T-helper 17 cell (primary cell): ENCODE measurements at regions not wholly inside any gene's neighbourhood (a gene's known extent, or its start where the extent isn't known, plus 50 kb on each side); places are given as distances from the start of the nearest gene placed in this dataset.
"Not testable (repeated sequence)": the region's sequence is repeated elsewhere in the genome, so short reads cannot be mapped to it uniquely, and the experiment has no call there.

Experiments used
- ATAC-seq: fragments of 150-1000 bp; cut with Tn5 transposase; 2 replicates; pipeline ENCODE4 v1.10.0; 2021; ENCODE audit warnings: mild to moderate bottlenecking, moderate library complexity
- DNase-seq, 3 donors: peaks; one replicate each; pipeline versions ENCODE4 v3.0.0 to v3.0.0-alpha.2; 2020 to 2021
- H3K9me3 ChIP-seq: one replicate; pipeline ENCODE4 v1.7.0; 2013; ENCODE audit warnings: low read length, mild to moderate bottlenecking; ENCODE audit not compliant: control insufficient read depth, poor library complexity, severe bottlenecking
- H3K27ac Mint-ChIP-seq: one replicate; pipeline ENCODE4 v1.8.0; 2022; ENCODE audit warnings: mild to moderate bottlenecking, moderate library complexity, mixed read lengths
- H3K27me3 Mint-ChIP-seq: one replicate; pipeline ENCODE4 v1.8.0; 2022; ENCODE audit warnings: mixed read lengths
- H3K36me3 Mint-ChIP-seq: one replicate; pipeline ENCODE4 v1.8.0; 2022; ENCODE audit warnings: low read depth, mixed read lengths
- H3K4me1 Mint-ChIP-seq: one replicate; pipeline ENCODE4 v1.8.0; 2022; ENCODE audit warnings: mild to moderate bottlenecking, mixed read lengths
- H3K4me3 Mint-ChIP-seq: one replicate; pipeline ENCODE4 v1.8.0; 2022; ENCODE audit warnings: mild to moderate bottlenecking, moderate library complexity, mixed read lengths

DNA sequence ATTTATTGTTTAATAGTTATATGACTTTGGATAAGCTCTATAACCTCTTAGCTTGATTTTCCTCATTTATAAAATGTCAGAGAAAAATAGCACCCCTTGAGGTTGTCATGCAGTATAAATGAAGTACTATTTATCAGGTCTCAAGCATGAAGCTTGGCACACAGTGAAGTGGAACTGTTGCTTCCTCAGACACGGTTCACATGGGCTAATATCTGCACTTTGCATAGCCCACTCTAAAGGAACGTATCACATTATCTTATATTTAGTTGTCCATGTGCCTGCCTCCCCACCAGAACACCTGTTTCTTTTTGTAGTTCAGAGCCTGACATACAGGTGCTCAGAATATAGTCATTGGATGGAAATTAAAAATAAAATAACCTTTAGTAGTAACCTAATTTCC is 273.7 kb downstream of the SOX2 start:
- no peaks in the 10 kb centered on the region for H3K9me3 ChIP-seq
- no peaks in the 10 kb centered on the region for H3K4me1 Mint-ChIP-seq
- no peaks in the 10 kb centered on the region for H3K27me3 Mint-ChIP-seq
- ATAC-seq (no peak), DNase-seq (no peak)
- no peak overlapping the region for H3K27ac Mint-ChIP-seq
- H3K4me3 Mint-ChIP-seq = no peak overlapping the region
- no peaks in the 10 kb centered on the region for H3K36me3 Mint-ChIP-seq

DNA sequence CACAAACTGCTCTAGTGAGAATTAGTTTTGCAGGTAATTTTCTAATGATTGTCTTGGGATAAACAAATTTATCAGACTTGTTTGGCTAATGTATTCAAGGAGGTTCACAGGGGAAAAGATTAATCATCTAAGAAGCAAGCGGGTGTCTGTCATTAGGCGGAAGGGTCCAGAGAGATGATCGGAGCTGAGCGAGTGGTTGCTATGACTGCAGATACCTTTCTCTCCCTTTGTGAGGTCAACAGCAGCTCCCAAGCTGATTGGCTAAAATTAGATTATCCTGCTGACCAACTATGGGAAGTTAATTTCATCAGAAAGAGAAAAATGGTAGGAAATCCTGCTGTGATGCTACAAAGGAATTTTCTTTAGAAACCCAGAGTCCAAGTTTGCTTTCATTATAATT is 276.0 kb downstream of the SOX2 start:
- no peaks in the 10 kb centered on the region for H3K9me3 ChIP-seq
- no peak for DNase-seq
- Mint-ChIP-seq H3K36me3 (no peaks in the 10 kb centered on the region), H3K27me3 (no peaks in the 10 kb centered on the region), H3K27ac (no peak overlapping the region), H3K4me1 (no peaks in the 10 kb centered on the region), H3K4me3 (no peak overlapping the region)
- ATAC-seq = no peak

DNA sequence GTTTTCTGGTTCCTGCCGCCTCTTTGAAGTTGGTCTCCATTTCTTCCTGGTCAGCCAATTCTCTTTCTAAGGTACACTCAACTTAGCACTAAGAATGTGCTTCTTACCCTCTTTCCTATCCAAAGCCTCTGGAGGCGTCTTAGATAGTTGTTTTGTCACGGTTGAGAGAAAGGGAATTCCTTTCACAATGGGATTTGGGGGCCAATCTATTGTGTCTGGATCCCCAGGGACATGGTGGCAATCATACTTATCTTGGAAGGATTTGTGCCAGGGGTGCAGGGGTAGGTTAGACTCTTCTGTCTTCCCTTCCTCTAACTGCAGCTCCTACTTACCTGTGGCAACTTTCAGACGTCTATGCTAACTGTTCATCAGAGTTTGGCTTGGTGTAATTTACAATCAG is 287.1 kb downstream of the SOX2 start:
- ATAC-seq (no peak), DNase-seq (no peak)
- H3K9me3 ChIP-seq = no peaks in the 10 kb centered on the region
- H3K36me3 Mint-ChIP-seq = no peaks in the 10 kb centered on the region
- H3K27me3 Mint-ChIP-seq = no peaks in the 10 kb centered on the region
- H3K4me1 Mint-ChIP-seq = no peaks in the 10 kb centered on the region
- no peak overlapping the region for H3K27ac Mint-ChIP-seq
- H3K4me3 Mint-ChIP-seq = no peak overlapping the region

DNA sequence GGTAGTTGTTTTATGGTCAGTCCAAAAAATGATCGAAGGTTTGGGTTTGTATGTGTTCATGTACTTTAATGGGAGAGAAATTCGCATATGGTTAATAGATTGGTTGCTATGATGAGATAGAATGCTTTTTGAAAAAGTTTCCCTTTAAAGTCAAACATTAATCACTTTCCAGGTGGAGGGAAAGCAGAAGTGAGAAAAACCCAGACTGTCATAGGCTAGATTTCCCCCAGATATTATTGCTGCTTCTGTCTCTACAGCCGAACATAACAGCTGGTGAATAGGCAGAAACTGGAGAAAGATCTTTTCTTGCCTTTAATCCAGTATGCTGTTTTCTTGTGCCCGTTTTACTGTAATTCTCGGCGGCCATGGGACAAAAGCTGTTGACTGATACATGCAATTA is 287.6 kb downstream of the SOX2 start:
- Mint-ChIP-seq H3K27me3 (no peaks in the 10 kb centered on the region), H3K27ac (no peak overlapping the region), H3K4me1 (no peaks in the 10 kb centered on the region), H3K36me3 (no peaks in the 10 kb centered on the region), H3K4me3 (no peak overlapping the region)
- DNase-seq (no peak), ATAC-seq (no peak)
- no peaks in the 10 kb centered on the region for H3K9me3 ChIP-seq

- Mint-ChIP-seq H3K27me3 (no peaks in the 10 kb centered on the region), H3K27ac (no peak overlapping the region)
- H3K9me3 ChIP-seq = no peaks in the 10 kb centered on the region
These were observed 288.7 kb downstream of the SOX2 start for GRCh38 chr3:182000447-182000846.

GRCh38 chr3:182005219-182005618 is 293.5 kb downstream of the SOX2 start:
- Mint-ChIP-seq H3K27ac (no peak overlapping the region), H3K4me3 (no peak overlapping the region), H3K4me1 (no peaks in the 10 kb centered on the region), H3K27me3 (no peaks in the 10 kb centered on the region), H3K36me3 (no peaks in the 10 kb centered on the region)
- no peaks in the 10 kb centered on the region for H3K9me3 ChIP-seq
- no peak for ATAC-seq
- DNase-seq = no peak

More at GRCh38 chr3:182000447-182000846, 288.7 kb downstream of the SOX2 start:
- Mint-ChIP-seq H3K4me3 (no peak overlapping the region), H3K36me3 (no peaks in the 10 kb centered on the region), H3K4me1 (no peaks in the 10 kb centered on the region)
- no peak for DNase-seq
- no peak for ATAC-seq

DNA sequence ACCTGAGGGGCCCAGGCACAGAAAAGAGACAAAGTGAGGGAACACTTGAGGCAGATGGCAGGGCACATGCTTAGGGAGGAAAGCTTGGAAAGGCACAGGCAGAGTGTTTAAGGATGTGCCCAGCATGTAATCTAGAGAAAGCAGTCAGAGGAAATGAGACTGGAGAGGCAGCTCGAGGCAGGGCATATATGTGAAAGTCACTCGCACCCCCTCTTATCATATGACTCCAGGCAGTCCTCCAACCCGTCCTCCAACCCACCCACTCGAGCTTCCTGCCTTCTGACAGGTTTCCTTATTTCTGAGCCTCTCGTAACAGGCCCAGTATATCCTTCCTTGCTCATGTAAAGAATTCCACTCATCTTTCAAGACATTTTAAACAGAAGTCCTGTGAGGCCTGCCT is 294.0 kb downstream of the SOX2 start:
- H3K27ac Mint-ChIP-seq = no peak overlapping the region
- no peaks in the 10 kb centered on the region for H3K4me1 Mint-ChIP-seq
- no peak for ATAC-seq

GRCh38 chr3:182006431-182006830 is 294.7 kb downstream of the SOX2 start:
- Mint-ChIP-seq H3K27ac (no peak overlapping the region), H3K4me1 (no peaks in the 10 kb centered on the region), H3K36me3 (no peaks in the 10 kb centered on the region), H3K4me3 (no peak overlapping the region), H3K27me3 (no peaks in the 10 kb centered on the region)
- no peak for ATAC-seq
- no peak for DNase-seq
- H3K9me3 ChIP-seq = no peaks in the 10 kb centered on the region

More for the DNA sequence above, 294.0 kb downstream of the SOX2 start:
- no peaks in the 10 kb centered on the region for H3K27me3 Mint-ChIP-seq
- no peaks in the 10 kb centered on the region for H3K9me3 ChIP-seq
- no peak for DNase-seq
- H3K4me3 Mint-ChIP-seq = no peak overlapping the region
- H3K36me3 Mint-ChIP-seq = no peaks in the 10 kb centered on the region

DNA sequence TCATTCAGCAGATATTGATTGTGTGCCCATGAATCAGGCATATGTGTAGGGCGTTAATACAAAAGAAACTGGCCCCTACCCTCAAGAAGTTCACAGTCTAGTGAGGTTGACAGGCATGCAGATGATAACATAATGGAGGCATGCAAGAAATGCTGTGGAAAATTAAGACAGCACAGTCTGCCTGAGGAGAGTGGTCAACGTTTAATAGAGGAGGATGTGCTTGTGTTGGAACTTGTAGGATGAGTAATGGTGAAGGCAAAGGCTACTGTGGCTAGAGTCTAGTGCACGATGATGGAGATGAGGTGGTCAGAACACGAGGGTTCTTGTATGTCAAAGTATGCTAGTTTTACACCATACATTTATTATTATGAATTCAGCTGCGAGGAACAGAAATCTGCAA is 295.7 kb downstream of the SOX2 start:
- DNase-seq (no peak), ATAC-seq (no peak)
- Mint-ChIP-seq H3K4me1 (no peaks in the 10 kb centered on the region), H3K27ac (no peak overlapping the region), H3K4me3 (no peak overlapping the region), H3K27me3 (no peaks in the 10 kb centered on the region), H3K36me3 (no peaks in the 10 kb centered on the region)
- no peaks in the 10 kb centered on the region for H3K9me3 ChIP-seq

GRCh38 chr3:182018361-182018760 is 306.6 kb downstream of the SOX2 start:
- H3K27ac Mint-ChIP-seq = no peak overlapping the region
- ATAC-seq = no peak
- no peak for DNase-seq
- no peaks in the 10 kb centered on the region for H3K9me3 ChIP-seq
- H3K36me3 Mint-ChIP-seq = no peaks in the 10 kb centered on the region
- H3K27me3 Mint-ChIP-seq = no peaks in the 10 kb centered on the region
- no peaks in the 10 kb centered on the region for H3K4me1 Mint-ChIP-seq
- H3K4me3 Mint-ChIP-seq = no peak overlapping the region

DNA sequence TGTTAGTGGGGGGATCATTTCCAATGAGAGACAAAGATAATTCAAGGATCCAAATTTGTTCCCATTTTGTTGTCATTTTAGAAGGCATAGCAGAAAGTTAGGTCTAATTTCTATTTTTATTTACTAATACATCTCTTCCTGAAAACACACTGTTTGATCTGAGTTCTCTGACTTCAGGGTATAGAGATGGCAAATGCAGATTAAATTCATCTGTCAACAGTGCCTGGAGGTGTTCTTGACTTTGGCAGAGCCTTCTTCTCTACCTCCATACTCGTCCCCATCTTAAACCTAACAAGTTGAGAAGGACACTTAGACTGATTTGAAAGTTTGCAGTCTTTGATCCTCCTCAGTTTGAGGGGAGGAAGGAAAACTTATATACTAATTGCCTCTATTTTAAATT is 308.2 kb downstream of the SOX2 start:
- Mint-ChIP-seq H3K4me3 (no peak overlapping the region), H3K4me1 (no peaks in the 10 kb centered on the region), H3K36me3 (no peaks in the 10 kb centered on the region), H3K27ac (no peak overlapping the region), H3K27me3 (no peaks in the 10 kb centered on the region)
- DNase-seq (no peak), ATAC-seq (no peak)
- no peaks in the 10 kb centered on the region for H3K9me3 ChIP-seq

- Mint-ChIP-seq H3K27ac (no peak overlapping the region), H3K4me1 (no peaks in the 10 kb centered on the region), H3K36me3 (no peaks in the 10 kb centered on the region), H3K4me3 (no peak overlapping the region), H3K27me3 (no peaks in the 10 kb centered on the region)
- H3K9me3 ChIP-seq = no peaks in the 10 kb centered on the region
- no peak for ATAC-seq
- no peak for DNase-seq
These were observed 312.1 kb downstream of the SOX2 start for GRCh38 chr3:182023843-182024242.

DNA sequence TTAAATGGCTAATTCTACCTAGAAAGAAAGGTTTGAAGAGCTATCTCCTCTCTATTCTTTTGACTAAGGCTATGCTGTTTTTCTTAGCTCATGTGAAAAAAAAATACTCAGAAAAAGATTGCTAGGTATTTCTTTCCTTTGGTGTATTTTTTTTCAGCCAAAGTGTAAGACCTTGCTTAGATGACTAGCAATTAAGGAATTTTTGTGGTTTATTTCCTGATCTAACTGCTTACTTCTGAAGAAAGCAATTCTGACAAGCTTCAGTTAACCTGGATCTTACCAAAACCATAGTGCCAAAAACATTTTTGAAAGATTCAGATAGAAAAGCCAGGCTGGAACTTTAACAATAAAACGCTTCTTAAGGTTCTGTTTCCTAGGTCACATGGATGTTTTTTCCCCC is 315.6 kb downstream of the SOX2 start:
- Mint-ChIP-seq H3K4me3 (no peak overlapping the region), H3K27ac (no peak overlapping the region), H3K4me1 (no peaks in the 10 kb centered on the region), H3K27me3 (no peaks in the 10 kb centered on the region), H3K36me3 (no peaks in the 10 kb centered on the region)
- ATAC-seq = no peak
- H3K9me3 ChIP-seq = no peaks in the 10 kb centered on the region
- DNase-seq = no peak

DNA sequence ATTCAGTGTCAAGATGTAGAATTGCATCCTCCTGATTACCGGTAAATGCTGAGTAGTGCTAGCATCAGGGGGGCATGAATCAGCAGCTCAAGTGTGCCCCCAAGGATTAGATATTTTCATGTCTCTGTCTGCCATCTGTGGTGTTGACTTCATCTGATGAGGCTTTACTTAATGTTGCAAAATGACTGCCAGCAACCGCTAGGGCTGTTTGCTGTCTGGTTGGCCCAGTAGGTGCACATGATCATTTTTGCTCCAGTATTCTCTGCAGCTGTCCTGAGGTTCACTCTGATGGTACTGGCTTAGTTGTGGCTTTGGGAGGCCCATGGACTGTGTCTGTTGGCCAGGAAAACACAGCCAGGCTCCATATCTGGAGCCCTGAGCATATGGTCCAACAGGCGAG is 316.4 kb downstream of the SOX2 start:
- no peaks in the 10 kb centered on the region for H3K4me1 Mint-ChIP-seq
- DNase-seq = no peak
- H3K4me3 Mint-ChIP-seq = no peak overlapping the region
- H3K9me3 ChIP-seq = no peaks in the 10 kb centered on the region
- H3K27ac Mint-ChIP-seq = no peak overlapping the region
- no peak for ATAC-seq
- H3K27me3 Mint-ChIP-seq = no peaks in the 10 kb centered on the region
- H3K36me3 Mint-ChIP-seq = no peaks in the 10 kb centered on the region

DNA sequence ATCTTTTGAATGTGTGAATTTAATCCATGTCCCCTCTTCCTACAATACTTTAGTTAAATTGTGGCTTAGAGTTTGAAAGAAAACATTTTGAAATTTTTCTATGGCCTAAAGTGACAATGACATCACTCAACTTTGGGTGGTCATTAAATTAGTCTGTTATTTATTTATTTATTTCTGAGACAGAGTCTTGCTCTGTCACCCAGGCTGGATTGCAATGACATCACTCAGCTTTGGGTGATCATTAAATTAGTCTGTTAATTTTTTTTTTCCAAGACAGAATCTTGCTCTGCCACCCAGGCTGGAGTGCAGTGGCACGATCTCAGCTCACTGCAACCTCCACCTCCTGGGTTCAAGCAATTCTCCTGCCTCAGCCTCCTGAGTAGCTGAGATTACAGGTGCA is 322.5 kb downstream of the SOX2 start:
- DNase-seq, H3K27ac Mint-ChIP-seq, H3K4me3 Mint-ChIP-seq, H3K9me3 ChIP-seq, ATAC-seq, H3K36me3 Mint-ChIP-seq, H3K4me1 Mint-ChIP-seq, H3K27me3 Mint-ChIP-seq: not testable (repeated sequence)
